HUDEP-2 (cell line): ENCODE measurements at regions not wholly inside any gene's neighbourhood (a gene's known extent, or its start where the extent isn't known, plus 50 kb on each side); places are given as distances from the start of the nearest gene placed in this dataset.

Experiments
- DNase-seq, 76 experiments: peaks; one replicate each; lab custom pipeline; 2025; ENCODE audit not compliant: unreplicated experiment in 76 of 76; lab: John Stamatoyannopoulos, UW

GRCh38 chr11:95520369-95521132 lies 269.0 kb downstream of the FAM76B start:
- no peak for DNase-seq

GRCh38 chr11:95519912-95520311 lies 269.7 kb downstream of the FAM76B start:
- no peak for DNase-seq

- no peak for DNase-seq
Measured at GRCh38 chr11:95517453-95517852, 272.1 kb downstream of the FAM76B start.

- no peak for DNase-seq
Measured at GRCh38 chr11:95516786-95517185, 272.8 kb downstream of the FAM76B start.

- DNase-seq: no peak
Measured at GRCh38 chr11:95516175-95516574, 273.4 kb downstream of the FAM76B start.

GRCh38 chr11:95515371-95515770 lies 274.2 kb downstream of the FAM76B start:
- DNase-seq: no peak

- no peak for DNase-seq
Measured at GRCh38 chr11:95514416-95515110, 275.0 kb downstream of the FAM76B start.

- DNase-seq: peak in 17 of 76 experiments; percentile 1 to 38 (median 9)
Measured at GRCh38 chr11:95512682-95513081, 276.9 kb downstream of the FAM76B start.

- no peak for DNase-seq
Measured at GRCh38 chr11:95512177-95512576, 277.4 kb downstream of the FAM76B start.

- DNase-seq: no peak
Measured at GRCh38 chr11:95508219-95508890, 277.4 kb upstream of the SESN3 start.

- no peak for DNase-seq
Measured at GRCh38 chr11:95507794-95508193, 276.8 kb upstream of the SESN3 start.

- DNase-seq: no peak
Measured at GRCh38 chr11:95506777-95507176, 275.8 kb upstream of the SESN3 start.

GRCh38 chr11:95505927-95506426 lies 275.0 kb upstream of the SESN3 start:
- no peak for DNase-seq

GRCh38 chr11:95503047-95503446 lies 272.0 kb upstream of the SESN3 start:
- DNase-seq: no peak

- no peak for DNase-seq
Measured at GRCh38 chr11:95502522-95502921, 271.5 kb upstream of the SESN3 start.

- no peak for DNase-seq
Measured at GRCh38 chr11:95501761-95502266, 270.8 kb upstream of the SESN3 start.

- no peak for DNase-seq
Measured at GRCh38 chr11:95500466-95500865, 269.5 kb upstream of the SESN3 start.

- no peak for DNase-seq
Measured at GRCh38 chr11:95499516-95500135, 268.6 kb upstream of the SESN3 start.

- DNase-seq: no peak
Measured at GRCh38 chr11:95498722-95499425, 267.9 kb upstream of the SESN3 start.

- DNase-seq: no peak
Measured at GRCh38 chr11:95496901-95497300, 265.9 kb upstream of the SESN3 start.
